Stimulated activated CD8-positive, alpha-beta memory T cell treated with anti-CD3 and anti-CD28 coated beads, Interleukin-2, amount 100 ng/mL, for 1 hour (primary cell): ENCODE measurements at regions not wholly inside any gene's neighbourhood (a gene's known extent, or its start where the extent isn't known, plus 50 kb on each side); places are given as distances from the start of the nearest gene placed in this dataset.
"Not testable (repeated sequence)": the region's sequence is repeated elsewhere in the genome, so short reads cannot be mapped to it uniquely, and the experiment has no call there.

Source experiments
- DNase-seq, 2 donors: peaks; one replicate each; pipeline ENCODE4 v3.0.0-alpha.2; 2020; ENCODE audit warnings: low read depth in 2 of 2

DNA sequence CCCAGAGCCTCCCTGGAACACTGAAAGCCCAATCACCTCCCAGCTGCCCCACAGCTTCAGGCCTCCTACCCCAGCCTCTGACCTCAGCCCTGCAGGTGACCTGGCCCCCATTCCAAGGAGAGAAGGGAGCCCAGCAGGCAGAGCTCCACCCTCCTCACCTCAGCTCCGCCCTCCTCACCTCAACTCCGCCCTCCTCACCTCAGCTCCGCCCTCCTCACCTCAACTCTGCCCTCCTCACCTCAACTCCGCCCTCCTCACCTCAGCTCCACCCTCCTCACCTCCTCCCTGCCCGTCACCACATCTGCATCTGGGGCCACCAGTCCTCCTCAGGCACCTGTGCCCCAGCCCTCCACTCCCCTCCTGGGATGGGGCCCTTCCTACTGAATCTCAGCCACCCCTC, 112.2 kb upstream of the SFSWAP start:
- DNase-seq, result no peak

- no peak for DNase-seq
Observed at GRCh38 chr12:131599190-131600159, 111.4 kb upstream of the SFSWAP start.

DNA sequence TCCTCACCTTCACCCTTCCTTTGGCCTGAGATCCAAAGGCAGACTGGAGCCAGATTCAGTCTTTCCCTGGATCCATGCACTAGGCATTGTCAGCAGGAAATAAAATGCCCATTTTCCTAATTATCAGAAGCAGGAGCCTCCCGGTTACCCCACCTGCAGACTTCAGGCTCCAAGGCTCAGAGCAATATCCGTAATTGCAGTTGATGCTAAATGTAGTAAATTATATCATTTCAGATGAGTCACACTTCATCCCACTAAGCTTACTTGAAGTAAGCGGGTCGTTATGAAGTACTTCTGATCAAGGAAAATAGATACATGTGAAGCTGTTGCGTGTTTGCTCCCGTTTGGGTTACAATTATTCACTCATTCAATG, 110.7 kb upstream of the SFSWAP start:
- no peak for DNase-seq

GRCh38 chr12:131601499-131601898, 109.4 kb upstream of the SFSWAP start:
- DNase-seq, result not testable (repeated sequence)

DNA sequence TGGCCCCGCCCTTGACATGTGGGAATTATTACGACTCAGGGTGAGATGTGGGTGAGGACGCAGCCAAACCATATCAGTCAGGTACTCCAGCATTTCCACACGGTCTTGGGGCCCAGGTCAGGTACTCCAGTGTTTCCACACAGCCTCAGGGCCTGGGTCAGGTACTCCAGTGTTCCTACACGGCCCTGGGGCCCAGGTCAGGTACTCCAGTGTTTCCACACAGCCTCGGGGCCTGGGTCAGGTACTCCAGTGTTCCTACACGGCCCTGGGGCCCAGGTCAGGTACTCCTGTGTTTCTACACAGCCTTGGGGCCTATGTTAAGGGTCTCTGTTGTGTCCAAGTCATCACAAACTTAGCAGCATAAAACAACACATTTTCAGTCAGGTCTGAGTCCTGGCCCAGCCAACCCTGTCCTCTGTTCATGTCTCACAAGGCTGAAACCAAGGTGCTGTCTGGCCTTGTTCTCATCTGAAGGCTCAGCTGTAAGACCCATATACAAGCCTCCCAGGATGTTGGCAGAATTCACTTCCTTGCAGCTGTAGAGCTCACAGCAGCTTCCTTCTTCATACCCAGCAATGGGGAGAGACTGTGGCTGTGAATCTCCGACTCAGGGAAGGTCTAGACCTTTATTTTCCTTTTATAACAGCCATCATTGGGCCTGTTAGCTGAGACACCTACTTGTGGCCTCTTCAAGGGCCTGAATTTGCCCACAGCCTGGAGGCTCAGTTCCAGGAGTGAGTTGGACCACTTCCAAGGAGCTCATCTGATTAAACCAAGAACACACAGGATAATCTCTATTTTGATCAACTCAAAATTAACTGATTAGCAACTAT, 107.6 kb upstream of the SFSWAP start:
- DNase-seq, result no peak

- DNase-seq, result peak in 1 of 2 donors; percentile 21
Observed at GRCh38 chr12:131603939-131604795, 106.7 kb upstream of the SFSWAP start.

- DNase-seq, result no peak
Observed at GRCh38 chr12:131604859-131605258, 106.0 kb upstream of the SFSWAP start.

DNA sequence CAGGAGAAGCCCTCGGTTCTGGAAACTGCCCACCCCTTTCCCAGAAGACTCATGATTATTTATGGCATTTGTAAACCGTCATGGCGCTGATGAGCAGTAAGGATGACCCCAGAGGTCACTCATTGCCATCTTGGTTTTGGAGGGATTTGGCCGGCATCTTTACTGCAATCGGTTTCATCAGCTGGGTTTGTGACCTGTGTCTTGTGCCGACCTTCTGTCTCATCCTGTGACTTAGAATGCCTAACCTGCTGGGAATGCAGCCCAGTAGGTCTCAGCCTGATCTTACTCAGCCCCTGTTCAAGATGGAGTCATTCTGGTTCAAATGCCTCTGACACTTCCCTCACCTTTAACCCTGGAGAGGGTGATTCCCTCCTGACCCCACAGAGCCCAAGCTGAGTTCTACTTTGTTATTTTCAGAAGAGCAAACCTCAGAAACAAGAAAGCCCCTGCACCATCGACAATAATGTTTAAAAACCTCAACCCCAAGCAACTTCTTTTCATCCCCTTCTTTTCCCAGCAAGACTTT, 105.5 kb upstream of the SFSWAP start:
- DNase-seq, result no peak

GRCh38 chr12:131606218-131606901, 104.5 kb upstream of the SFSWAP start:
- no peak for DNase-seq

DNA sequence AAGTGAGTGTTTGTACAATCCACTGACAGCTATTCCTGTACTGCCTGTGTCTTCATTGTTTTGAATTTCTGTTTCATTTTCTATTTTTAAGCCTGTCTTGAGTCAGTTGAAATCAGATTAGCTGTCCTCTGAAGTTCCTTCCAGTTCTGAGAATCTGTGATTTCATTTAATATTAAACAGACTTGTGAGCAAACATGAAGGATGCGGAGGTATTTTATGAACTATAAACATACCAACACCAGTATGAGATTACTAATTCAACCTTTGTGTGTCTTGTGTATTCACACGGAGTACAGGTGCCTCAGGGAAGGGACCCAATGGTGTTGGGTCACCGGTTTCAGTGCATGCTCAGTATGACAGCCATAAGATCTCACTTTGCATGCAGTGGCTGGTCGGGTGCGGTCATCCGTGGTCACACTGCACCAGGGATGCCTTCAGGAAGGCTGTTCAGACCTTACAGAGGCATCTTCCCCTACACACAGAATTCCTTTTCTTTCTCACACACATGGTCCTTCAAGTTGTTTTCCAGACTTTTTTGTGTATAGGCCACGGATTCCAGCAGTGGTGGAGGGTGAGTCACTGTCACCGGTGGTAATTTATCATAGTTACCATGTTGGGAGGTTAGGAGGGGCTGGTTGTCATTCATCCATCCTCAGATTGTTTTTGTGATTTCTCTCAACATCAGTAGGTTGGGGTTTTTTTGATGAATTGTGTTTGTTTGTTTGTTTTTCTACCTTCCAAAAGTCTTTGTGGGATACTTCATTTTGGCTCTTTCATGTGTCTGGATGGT, 103.0 kb upstream of the SFSWAP start:
- no peak for DNase-seq

GRCh38 chr12:131608740-131609690, 101.9 kb upstream of the SFSWAP start:
- DNase-seq, result peak; percentile 21 to 27

DNA sequence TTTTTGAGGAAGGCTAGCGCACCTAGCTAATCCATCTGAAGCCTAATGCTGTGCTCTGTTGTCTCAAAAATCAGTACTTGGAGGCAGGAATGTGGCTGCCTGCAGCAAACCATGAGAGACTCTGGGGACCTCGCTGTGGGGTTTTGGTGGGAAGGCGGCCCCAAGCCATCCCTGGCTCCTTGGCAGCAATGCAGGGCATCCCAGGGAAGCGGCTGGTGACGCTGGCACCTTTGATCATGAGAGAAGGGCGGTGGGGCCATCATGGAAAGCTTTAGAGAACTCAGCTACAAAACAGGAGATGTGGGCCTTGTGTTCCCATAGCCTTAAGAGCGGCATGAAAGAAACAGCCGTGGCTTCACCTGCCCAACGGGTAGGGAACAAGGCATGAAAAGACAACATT, 101.1 kb upstream of the SFSWAP start:
- no peak for DNase-seq

- DNase-seq, result no peak
Observed at GRCh38 chr12:131610181-131610580, 100.7 kb upstream of the SFSWAP start.

- no peak for DNase-seq
Observed at GRCh38 chr12:131610891-131611290, 100.0 kb upstream of the SFSWAP start.

DNA sequence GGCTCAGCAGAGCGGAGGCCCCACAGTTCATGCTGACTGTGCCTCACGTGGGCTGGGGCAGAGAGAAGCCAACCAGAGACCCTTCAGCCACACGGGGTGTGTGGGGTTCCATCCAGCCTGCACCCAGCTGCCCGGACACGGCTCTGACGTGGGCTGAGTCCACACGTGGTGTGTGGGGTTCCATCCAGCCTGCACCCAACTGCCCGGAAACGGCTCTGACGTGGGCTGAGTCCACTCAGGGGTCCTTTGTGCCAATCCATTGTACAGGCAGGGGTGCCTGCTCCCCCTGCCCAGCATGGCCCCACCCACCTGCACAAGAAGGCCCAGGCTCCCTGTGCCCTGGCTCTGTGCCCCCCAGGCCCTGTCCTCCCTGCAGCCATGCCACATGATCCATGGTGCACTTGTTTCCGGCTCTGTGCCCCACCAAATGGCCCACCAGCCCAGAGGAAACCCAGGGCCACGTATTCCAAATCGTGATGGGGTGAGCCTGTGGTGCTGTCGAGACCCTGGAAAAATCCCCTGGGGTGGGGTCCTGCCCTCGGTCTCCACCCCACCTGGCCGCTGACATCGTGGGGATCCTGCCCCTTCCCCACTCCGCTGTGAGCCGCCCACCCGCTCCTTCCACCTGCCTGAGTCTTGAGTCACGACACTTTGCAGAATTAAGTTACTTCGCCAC, 99.3 kb upstream of the SFSWAP start:
- no peak for DNase-seq

DNA sequence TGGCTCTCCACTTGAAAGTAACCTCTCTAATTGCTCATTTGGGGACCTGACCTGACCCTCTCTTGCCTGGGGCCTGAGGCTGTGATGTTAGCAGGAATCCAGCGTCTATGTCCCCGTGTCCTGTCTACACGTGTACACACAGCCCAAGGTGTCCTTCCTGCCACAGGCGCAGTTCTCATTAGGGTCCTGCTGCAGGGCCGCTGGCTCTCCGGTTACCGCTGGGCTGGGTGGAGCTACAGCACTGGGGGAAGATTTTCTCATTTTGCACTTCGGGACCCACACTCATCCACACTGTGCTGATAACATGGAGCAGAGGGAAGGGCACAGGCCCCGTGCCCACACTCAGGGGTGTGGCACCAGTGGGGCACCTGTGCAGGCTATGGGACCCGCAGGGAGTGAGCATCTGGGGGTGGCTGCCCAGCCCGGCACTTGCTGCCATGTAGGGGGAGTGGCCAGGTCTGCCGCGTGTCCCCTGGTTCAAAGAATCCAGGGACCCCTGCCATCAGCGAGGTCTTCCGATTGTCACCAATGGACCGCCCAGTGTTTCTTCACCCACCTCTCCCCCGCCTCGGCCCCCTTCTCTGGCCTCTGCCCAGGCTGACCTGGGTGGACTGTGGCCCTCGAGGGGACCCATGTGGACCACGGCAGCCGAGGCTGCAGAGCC, 98.7 kb upstream of the SFSWAP start:
- DNase-seq, result no peak

GRCh38 chr12:131613186-131613585, 97.7 kb upstream of the SFSWAP start:
- no peak for DNase-seq

GRCh38 chr12:131613678-131614077, 97.2 kb upstream of the SFSWAP start:
- DNase-seq, result no peak
